ENCODE measurements at regions not wholly inside any gene's neighbourhood (a gene's known extent, or its start where the extent isn't known, plus 50 kb on each side); places are given as distances from the start of the nearest gene placed in this dataset.

DNA sequence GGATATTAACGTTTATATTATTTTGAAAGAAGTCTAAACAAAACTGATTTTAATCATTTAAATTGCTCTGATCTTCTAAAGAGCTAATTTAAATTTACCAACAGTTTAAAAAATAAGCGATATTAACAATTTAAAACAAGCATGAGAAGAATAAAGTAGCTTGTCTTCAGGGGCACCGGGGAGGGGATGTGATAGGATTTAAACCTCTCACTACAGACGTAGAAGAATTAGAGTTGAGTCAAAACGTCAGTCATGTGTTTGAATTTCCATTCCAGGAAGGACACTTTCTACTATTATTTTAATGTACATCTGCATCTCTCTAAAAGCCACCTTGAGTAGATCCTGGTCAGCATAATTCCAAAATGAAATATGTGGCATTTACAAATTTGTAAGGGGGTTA is 58.2 kb upstream of the TPTE start:
- TF ChIP-seq POLR2A (IDR thresholded peaks at IDR 0.05; ENCODE audit: low read length) (no peak), BHLHE40 (IDR thresholded peaks at IDR 0.05; ENCODE audit: low read depth, low read length) (no peak), RFX5 (IDR thresholded peaks at IDR 0.05) (no peak), CHD4 (IDR thresholded peaks at IDR 0.05; ENCODE audit: borderline replicate concordance) (no peak), POLR2AphosphoS2 (conservative IDR thresholded peaks at IDR 0.05; ENCODE audit: low read length) (no peak)
- TF ChIP-seq, protein P1, sequence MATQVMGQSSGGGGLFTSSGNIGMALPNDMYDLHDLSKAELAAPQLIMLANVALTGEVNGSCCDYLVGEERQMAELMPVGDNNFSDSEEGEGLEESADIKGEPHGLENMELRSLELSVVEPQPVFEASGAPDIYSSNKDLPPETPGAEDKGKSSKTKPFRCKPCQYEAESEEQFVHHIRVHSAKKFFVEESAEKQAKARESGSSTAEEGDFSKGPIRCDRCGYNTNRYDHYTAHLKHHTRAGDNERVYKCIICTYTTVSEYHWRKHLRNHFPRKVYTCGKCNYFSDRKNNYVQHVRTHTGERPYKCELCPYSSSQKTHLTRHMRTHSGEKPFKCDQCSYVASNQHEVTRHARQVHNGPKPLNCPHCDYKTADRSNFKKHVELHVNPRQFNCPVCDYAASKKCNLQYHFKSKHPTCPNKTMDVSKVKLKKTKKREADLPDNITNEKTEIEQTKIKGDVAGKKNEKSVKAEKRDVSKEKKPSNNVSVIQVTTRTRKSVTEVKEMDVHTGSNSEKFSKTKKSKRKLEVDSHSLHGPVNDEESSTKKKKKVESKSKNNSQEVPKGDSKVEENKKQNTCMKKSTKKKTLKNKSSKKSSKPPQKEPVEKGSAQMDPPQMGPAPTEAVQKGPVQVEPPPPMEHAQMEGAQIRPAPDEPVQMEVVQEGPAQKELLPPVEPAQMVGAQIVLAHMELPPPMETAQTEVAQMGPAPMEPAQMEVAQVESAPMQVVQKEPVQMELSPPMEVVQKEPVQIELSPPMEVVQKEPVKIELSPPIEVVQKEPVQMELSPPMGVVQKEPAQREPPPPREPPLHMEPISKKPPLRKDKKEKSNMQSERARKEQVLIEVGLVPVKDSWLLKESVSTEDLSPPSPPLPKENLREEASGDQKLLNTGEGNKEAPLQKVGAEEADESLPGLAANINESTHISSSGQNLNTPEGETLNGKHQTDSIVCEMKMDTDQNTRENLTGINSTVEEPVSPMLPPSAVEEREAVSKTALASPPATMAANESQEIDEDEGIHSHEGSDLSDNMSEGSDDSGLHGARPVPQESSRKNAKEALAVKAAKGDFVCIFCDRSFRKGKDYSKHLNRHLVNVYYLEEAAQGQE (IDR thresholded peaks at IDR 0.05) = no peak
- TF ChIP-seq, protein P2, sequence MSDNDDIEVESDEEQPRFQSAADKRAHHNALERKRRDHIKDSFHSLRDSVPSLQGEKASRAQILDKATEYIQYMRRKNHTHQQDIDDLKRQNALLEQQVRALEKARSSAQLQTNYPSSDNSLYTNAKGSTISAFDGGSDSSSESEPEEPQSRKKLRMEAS (IDR thresholded peaks at IDR 0.05) = no peak

Data from A549 (cell line).